ENCODE measurements at regions not wholly inside any gene's neighbourhood (a gene's known extent, or its start where the extent isn't known, plus 50 kb on each side); places are given as distances from the start of the nearest gene placed in this dataset.

- no peak overlapping the region for H3K27ac ChIP-seq (ENCODE audit: low read length, poor library complexity, severe bottlenecking)
- H2AK5ac ChIP-seq (ENCODE audit: low read length, severe bottlenecking), result peak overlapping the region; percentile 88
- H3K4me2 ChIP-seq (ENCODE audit: low read length, poor library complexity, severe bottlenecking), result no peak overlapping the region
- H3K9ac ChIP-seq (ENCODE audit: low read length), result no peak overlapping the region
- no peaks in the 10 kb centered on the region for H3K9me3 ChIP-seq (ENCODE audit: control insufficient read depth, low read length)
- H3K4me1 ChIP-seq (ENCODE audit: control insufficient read depth, insufficient read depth, low read depth, low read length), result no peaks in the 10 kb centered on the region
- no peak overlapping the region for H3K23ac ChIP-seq (ENCODE audit: low read length in 2 of 2)
- H3K27me3 ChIP-seq (ENCODE audit: control insufficient read depth in 1 of 2, insufficient read depth in 1 of 2, low read length in 2 of 2), result peaks cover 0 to 9% of the 10 kb centered on the region in 2 experiments
- H3K14ac ChIP-seq (ENCODE audit: low read length in 2 of 2), result no peak overlapping the region
- DNase-seq, result no peak
- H3K4ac ChIP-seq (ENCODE audit: low read depth in 1 of 2, low read length in 2 of 2), result no peak overlapping the region
- H4K91ac ChIP-seq (ENCODE audit: low read length), result no peak overlapping the region
- no peak overlapping the region for H2BK15ac ChIP-seq (ENCODE audit: low read depth, poor library complexity, severe bottlenecking)
- no peak overlapping the region for H2BK12ac ChIP-seq (ENCODE audit: low read length in 2 of 2)
- no peak overlapping the region for H2BK120ac ChIP-seq (ENCODE audit: low read depth, low read length)
- no peaks in the 10 kb centered on the region for H3K36me3 ChIP-seq (ENCODE audit: control insufficient read depth in 1 of 2, insufficient read depth in 2 of 2, low read depth in 1 of 2, low read length in 2 of 2)
- no peak overlapping the region for H3K4me3 ChIP-seq (ENCODE audit: insufficient read depth in 1 of 2, low read depth in 1 of 2, low read length in 2 of 2)
- H3K79me1 ChIP-seq (replicated peaks; ENCODE audit: low read length, poor library complexity, severe bottlenecking), result no peaks in the 10 kb centered on the region
- H2AFZ ChIP-seq (ENCODE audit: low read depth, low read length), result no peak overlapping the region
- WGBS, result no CpG with 5 or more reads among the region's 2 CpGs
- no peak overlapping the region for H4K8ac ChIP-seq (ENCODE audit: low read length)
- H3K18ac ChIP-seq (ENCODE audit: low read depth in 1 of 2, low read length in 2 of 2), result no peak overlapping the region
- no peak overlapping the region for H2BK5ac ChIP-seq (ENCODE audit: low read depth, low read length, poor library complexity, severe bottlenecking)
Measured at GRCh38 chr2:17163638-17164037, 354.6 kb downstream of the RAD51AP2 start.

- Histone ChIP-seq H3K4me2 (ENCODE audit: low read length, poor library complexity, severe bottlenecking) (no peak overlapping the region), H3K79me1 (replicated peaks; ENCODE audit: low read length, poor library complexity, severe bottlenecking) (no peaks in the 10 kb centered on the region), H3K23ac (ENCODE audit: low read length in 2 of 2) (no peak overlapping the region), H2BK12ac (ENCODE audit: low read length in 2 of 2) (no peak overlapping the region), H3K9me3 (ENCODE audit: control insufficient read depth, low read length) (no peaks in the 10 kb centered on the region), H3K27ac (ENCODE audit: low read length, poor library complexity, severe bottlenecking) (no peak overlapping the region), H3K27me3 (ENCODE audit: control insufficient read depth in 1 of 2, insufficient read depth in 1 of 2, low read length in 2 of 2) (peaks cover 0 to 9% of the 10 kb centered on the region in 2 experiments), H4K8ac (ENCODE audit: low read length) (no peak overlapping the region), H3K4me1 (ENCODE audit: control insufficient read depth, insufficient read depth, low read depth, low read length) (no peaks in the 10 kb centered on the region), H2AK5ac (ENCODE audit: low read length, severe bottlenecking) (no peak overlapping the region), H4K91ac (ENCODE audit: low read length) (no peak overlapping the region), H3K18ac (ENCODE audit: low read depth in 1 of 2, low read length in 2 of 2) (no peak overlapping the region), H3K4me3 (ENCODE audit: insufficient read depth in 1 of 2, low read depth in 1 of 2, low read length in 2 of 2) (no peak overlapping the region), H3K36me3 (ENCODE audit: control insufficient read depth in 1 of 2, insufficient read depth in 2 of 2, low read depth in 1 of 2, low read length in 2 of 2) (no peaks in the 10 kb centered on the region), H2AFZ (ENCODE audit: low read depth, low read length) (no peak overlapping the region), H2BK15ac (ENCODE audit: low read depth, poor library complexity, severe bottlenecking) (no peak overlapping the region), H2BK120ac (ENCODE audit: low read depth, low read length) (no peak overlapping the region), H3K14ac (ENCODE audit: low read length in 2 of 2) (no peak overlapping the region), H3K9ac (ENCODE audit: low read length) (no peak overlapping the region), H2BK5ac (ENCODE audit: low read depth, low read length, poor library complexity, severe bottlenecking) (no peak overlapping the region), H3K4ac (ENCODE audit: low read depth in 1 of 2, low read length in 2 of 2) (no peak overlapping the region)
- peak; percentile 2 for DNase-seq
- WGBS, result 75% methylated on average over 1 of the region's 2 CpGs
Measured at GRCh38 chr2:17162713-17163112, 355.5 kb downstream of the RAD51AP2 start.

GRCh38 chr2:17160594-17160993 is 357.6 kb downstream of the RAD51AP2 start:
- no peak overlapping the region for H3K4me2 ChIP-seq (ENCODE audit: low read length, poor library complexity, severe bottlenecking)
- H4K8ac ChIP-seq (ENCODE audit: low read length), result no peak overlapping the region
- H2BK15ac ChIP-seq (ENCODE audit: low read depth, poor library complexity, severe bottlenecking), result no peak overlapping the region
- H3K27me3 ChIP-seq (ENCODE audit: control insufficient read depth in 1 of 2, insufficient read depth in 1 of 2, low read length in 2 of 2), result peaks cover 0 to 9% of the 10 kb centered on the region in 2 experiments
- no peak overlapping the region for H4K91ac ChIP-seq (ENCODE audit: low read length)
- no peak overlapping the region for H2BK12ac ChIP-seq (ENCODE audit: low read length in 2 of 2)
- H3K4ac ChIP-seq (ENCODE audit: low read depth in 1 of 2, low read length in 2 of 2), result no peak overlapping the region
- no peak overlapping the region for H3K18ac ChIP-seq (ENCODE audit: low read depth in 1 of 2, low read length in 2 of 2)
- no peak overlapping the region for H3K9ac ChIP-seq (ENCODE audit: low read length)
- no peak overlapping the region for H2BK5ac ChIP-seq (ENCODE audit: low read depth, low read length, poor library complexity, severe bottlenecking)
- H3K4me3 ChIP-seq (ENCODE audit: insufficient read depth in 1 of 2, low read depth in 1 of 2, low read length in 2 of 2), result no peak overlapping the region
- H2AFZ ChIP-seq (ENCODE audit: low read depth, low read length), result no peak overlapping the region
- H3K79me1 ChIP-seq (replicated peaks; ENCODE audit: low read length, poor library complexity, severe bottlenecking), result no peaks in the 10 kb centered on the region
- no peak overlapping the region for H2AK5ac ChIP-seq (ENCODE audit: low read length, severe bottlenecking)
- WGBS, result 74% methylated on average over 1 of the region's 1 CpG
- H3K4me1 ChIP-seq (ENCODE audit: control insufficient read depth, insufficient read depth, low read depth, low read length), result no peaks in the 10 kb centered on the region
- H3K23ac ChIP-seq (ENCODE audit: low read length in 2 of 2), result no peak overlapping the region
- H3K14ac ChIP-seq (ENCODE audit: low read length in 2 of 2), result no peak overlapping the region
- no peak overlapping the region for H3K27ac ChIP-seq (ENCODE audit: low read length, poor library complexity, severe bottlenecking)
- H3K36me3 ChIP-seq (ENCODE audit: control insufficient read depth in 1 of 2, insufficient read depth in 2 of 2, low read depth in 1 of 2, low read length in 2 of 2), result no peaks in the 10 kb centered on the region
- no peak overlapping the region for H2BK120ac ChIP-seq (ENCODE audit: low read depth, low read length)
- H3K9me3 ChIP-seq (ENCODE audit: control insufficient read depth, low read length), result no peaks in the 10 kb centered on the region
- DNase-seq, result no peak

- Histone ChIP-seq H3K14ac (ENCODE audit: low read length in 2 of 2) (no peak overlapping the region), H3K9ac (ENCODE audit: low read length) (no peak overlapping the region), H3K27ac (ENCODE audit: low read length, poor library complexity, severe bottlenecking) (no peak overlapping the region), H3K79me1 (replicated peaks; ENCODE audit: low read length, poor library complexity, severe bottlenecking) (no peaks in the 10 kb centered on the region), H2BK120ac (ENCODE audit: low read depth, low read length) (no peak overlapping the region), H4K8ac (ENCODE audit: low read length) (no peak overlapping the region), H2AFZ (ENCODE audit: low read depth, low read length) (no peak overlapping the region), H4K91ac (ENCODE audit: low read length) (no peak overlapping the region), H3K18ac (ENCODE audit: low read depth in 1 of 2, low read length in 2 of 2) (no peak overlapping the region), H3K27me3 (ENCODE audit: control insufficient read depth in 1 of 2, insufficient read depth in 1 of 2, low read length in 2 of 2) (peaks cover 0 to 9% of the 10 kb centered on the region in 2 experiments), H2BK15ac (ENCODE audit: low read depth, poor library complexity, severe bottlenecking) (no peak overlapping the region), H3K4me2 (ENCODE audit: low read length, poor library complexity, severe bottlenecking) (no peak overlapping the region), H2BK12ac (ENCODE audit: low read length in 2 of 2) (no peak overlapping the region), H3K4me3 (ENCODE audit: insufficient read depth in 1 of 2, low read depth in 1 of 2, low read length in 2 of 2) (no peak overlapping the region), H3K36me3 (ENCODE audit: control insufficient read depth in 1 of 2, insufficient read depth in 2 of 2, low read depth in 1 of 2, low read length in 2 of 2) (no peaks in the 10 kb centered on the region), H3K23ac (ENCODE audit: low read length in 2 of 2) (no peak overlapping the region), H3K9me3 (ENCODE audit: control insufficient read depth, low read length) (no peaks in the 10 kb centered on the region), H3K4ac (ENCODE audit: low read depth in 1 of 2, low read length in 2 of 2) (no peak overlapping the region), H2BK5ac (ENCODE audit: low read depth, low read length, poor library complexity, severe bottlenecking) (no peak overlapping the region), H3K4me1 (ENCODE audit: control insufficient read depth, insufficient read depth, low read depth, low read length) (no peaks in the 10 kb centered on the region), H2AK5ac (ENCODE audit: low read length, severe bottlenecking) (no peak overlapping the region)
- 100% methylated on average over 1 of the region's 2 CpGs for WGBS
- DNase-seq, result no peak
Measured at GRCh38 chr2:17156086-17156485, 362.2 kb downstream of the RAD51AP2 start.

All from mesenchymal stem cell (in vitro differentiated cells and primary cell).